PC-3 (cell line): ENCODE measurements at regions not wholly inside any gene's neighbourhood (a gene's known extent, or its start where the extent isn't known, plus 50 kb on each side); places are given as distances from the start of the nearest gene placed in this dataset.

Experiments used
- EZH2 ChIP-seq: fragments of 300-600 bp; sonication (generic); IDR thresholded peaks from one replicate; pipeline ENCODE4 v1.6.1; 2017; ENCODE audit warnings: antibody characterized with exemption, mild to moderate bottlenecking, low read length; ENCODE audit not compliant: unreplicated experiment
- TF ChIP-seq, protein P1 (sequence below): fragments of 300-600 bp; sonication (generic); conservative IDR thresholded peaks from 2 replicates; pipeline ENCODE4 v1.5.1; 2017; ENCODE audit warnings: antibody characterized with exemption, low read depth, mild to moderate bottlenecking, low read length

DNA sequence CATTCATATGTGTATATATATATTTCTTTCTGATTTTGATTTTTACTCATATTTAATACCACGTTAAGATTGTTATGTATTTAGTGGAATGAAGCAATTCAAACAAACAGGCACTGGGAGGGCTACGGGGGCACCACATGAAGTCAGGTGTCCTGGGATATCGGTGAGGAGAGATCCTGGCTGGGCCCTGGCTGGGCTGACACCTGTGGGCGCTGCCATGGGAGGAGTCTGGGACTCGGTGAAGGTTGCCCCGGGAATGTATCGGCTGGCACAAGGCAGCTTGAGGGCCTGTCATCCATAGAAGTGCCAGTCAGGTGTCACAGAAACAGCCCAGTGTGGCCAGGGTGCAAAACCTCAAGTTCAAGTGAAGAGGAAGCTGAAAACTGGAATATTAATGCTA is 766.9 kb upstream of the ARPP21 start:
- TF ChIP-seq EZH2: no peak
- TF ChIP-seq, protein P1, sequence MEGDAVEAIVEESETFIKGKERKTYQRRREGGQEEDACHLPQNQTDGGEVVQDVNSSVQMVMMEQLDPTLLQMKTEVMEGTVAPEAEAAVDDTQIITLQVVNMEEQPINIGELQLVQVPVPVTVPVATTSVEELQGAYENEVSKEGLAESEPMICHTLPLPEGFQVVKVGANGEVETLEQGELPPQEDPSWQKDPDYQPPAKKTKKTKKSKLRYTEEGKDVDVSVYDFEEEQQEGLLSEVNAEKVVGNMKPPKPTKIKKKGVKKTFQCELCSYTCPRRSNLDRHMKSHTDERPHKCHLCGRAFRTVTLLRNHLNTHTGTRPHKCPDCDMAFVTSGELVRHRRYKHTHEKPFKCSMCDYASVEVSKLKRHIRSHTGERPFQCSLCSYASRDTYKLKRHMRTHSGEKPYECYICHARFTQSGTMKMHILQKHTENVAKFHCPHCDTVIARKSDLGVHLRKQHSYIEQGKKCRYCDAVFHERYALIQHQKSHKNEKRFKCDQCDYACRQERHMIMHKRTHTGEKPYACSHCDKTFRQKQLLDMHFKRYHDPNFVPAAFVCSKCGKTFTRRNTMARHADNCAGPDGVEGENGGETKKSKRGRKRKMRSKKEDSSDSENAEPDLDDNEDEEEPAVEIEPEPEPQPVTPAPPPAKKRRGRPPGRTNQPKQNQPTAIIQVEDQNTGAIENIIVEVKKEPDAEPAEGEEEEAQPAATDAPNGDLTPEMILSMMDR: no peak
